ENCODE measurements at regions not wholly inside any gene's neighbourhood (a gene's known extent, or its start where the extent isn't known, plus 50 kb on each side); places are given as distances from the start of the nearest gene placed in this dataset.

DNA sequence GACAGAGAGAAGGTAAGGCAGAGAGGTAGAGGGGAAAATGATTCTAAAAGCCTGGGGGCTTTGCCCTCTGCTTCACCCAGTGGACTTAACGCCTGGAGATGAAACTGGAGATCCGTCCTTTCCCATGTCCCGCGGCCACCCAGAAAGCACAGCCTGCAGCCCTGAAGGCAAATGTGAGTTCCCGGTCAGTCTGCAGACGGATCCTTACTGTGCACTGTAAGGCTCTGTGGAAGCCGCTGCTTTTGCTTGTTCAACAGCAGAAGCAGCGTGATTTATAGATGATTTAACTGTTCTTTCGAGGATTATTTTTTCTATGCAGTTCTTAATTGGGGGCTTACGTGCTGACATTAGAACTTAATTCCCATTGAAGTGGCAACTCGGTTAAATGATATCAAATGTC lies 290.4 kb downstream of the FOXL1 start:
- no peak for DNase-seq (ENCODE audit: low read depth, low spot score)
- ChIA-PET POLR2A (no interaction called here), CTCF (no interaction called here)
- H3K4me3 ChIP-seq (ENCODE audit: low read depth, low read length) = no peak overlapping the region
- TF ChIP-seq, protein P1, sequence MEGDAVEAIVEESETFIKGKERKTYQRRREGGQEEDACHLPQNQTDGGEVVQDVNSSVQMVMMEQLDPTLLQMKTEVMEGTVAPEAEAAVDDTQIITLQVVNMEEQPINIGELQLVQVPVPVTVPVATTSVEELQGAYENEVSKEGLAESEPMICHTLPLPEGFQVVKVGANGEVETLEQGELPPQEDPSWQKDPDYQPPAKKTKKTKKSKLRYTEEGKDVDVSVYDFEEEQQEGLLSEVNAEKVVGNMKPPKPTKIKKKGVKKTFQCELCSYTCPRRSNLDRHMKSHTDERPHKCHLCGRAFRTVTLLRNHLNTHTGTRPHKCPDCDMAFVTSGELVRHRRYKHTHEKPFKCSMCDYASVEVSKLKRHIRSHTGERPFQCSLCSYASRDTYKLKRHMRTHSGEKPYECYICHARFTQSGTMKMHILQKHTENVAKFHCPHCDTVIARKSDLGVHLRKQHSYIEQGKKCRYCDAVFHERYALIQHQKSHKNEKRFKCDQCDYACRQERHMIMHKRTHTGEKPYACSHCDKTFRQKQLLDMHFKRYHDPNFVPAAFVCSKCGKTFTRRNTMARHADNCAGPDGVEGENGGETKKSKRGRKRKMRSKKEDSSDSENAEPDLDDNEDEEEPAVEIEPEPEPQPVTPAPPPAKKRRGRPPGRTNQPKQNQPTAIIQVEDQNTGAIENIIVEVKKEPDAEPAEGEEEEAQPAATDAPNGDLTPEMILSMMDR (IDR thresholded peaks at IDR 0.05; ENCODE audit: insufficient read depth, low read length, missing control alignments) = no peak

DNA sequence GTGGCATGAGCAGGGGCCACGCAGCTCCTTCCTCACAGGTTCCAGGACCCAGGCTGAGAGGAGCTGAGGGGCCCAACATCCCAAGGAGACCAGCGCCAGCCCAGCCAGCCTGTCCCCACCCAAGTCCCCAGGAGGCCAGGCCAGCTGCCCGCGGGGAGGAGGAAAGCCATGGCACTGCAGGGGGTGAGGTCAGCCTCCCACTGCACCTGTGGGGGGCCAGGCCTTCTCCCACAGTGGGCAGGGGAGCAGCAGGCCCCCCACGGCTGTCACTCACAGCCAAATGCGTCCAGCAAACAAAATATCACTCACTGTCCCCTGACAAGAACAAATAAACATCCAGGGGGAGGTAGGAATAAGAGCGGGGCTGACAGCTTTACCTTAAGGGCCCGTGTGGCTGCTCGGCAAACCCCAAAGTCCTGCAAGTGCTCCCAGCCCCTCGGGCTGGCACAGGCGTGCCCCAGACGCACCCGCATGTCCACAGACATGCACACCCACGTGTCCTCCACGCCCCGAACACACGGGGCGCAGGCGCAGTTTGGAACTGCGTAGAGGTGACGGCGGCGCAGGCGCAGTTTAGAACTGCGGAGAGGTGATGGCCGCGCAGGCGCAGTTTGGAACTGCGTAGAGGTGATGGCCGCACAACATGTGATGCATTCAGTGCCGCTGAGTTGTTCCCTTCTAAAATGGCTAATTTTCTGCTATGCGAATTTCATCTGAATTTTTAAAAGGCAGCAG lies 291.1 kb downstream of the FOXL1 start:
- DNase-seq (ENCODE audit: low read depth, low spot score) = no peak
- POLR2A ChIA-PET = no interaction called here
- TF ChIP-seq, protein P1 (IDR thresholded peaks at IDR 0.05; ENCODE audit: insufficient read depth, low read length, missing control alignments) = no peak
- H3K4me3 ChIP-seq (ENCODE audit: low read depth, low read length) = no peak overlapping the region
- CTCF ChIA-PET = interaction anchor here (1.0 kb wide), 1 partner anchor 51 kb away, joined by 3 read pairs; no protein-coding TSS in a partner anchor

DNA sequence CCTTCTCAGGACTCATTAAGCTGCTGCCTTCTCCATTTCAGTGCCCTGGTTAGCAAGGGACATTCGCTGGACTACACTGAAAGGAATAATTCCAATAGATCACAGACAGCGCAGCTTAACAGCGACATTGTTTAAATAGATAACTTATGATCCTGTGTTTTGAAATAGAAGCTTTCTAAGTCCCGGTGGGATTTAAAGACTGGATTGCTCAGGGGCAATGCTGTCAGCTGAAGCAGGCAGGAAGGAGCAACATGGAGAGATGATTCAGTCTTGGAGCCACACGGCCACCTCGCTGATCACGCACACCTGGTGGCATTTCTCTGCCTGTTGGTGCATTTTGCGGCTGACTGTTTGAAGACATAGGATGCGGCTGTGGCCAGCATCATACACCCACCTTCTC lies 292.0 kb downstream of the FOXL1 start:
- no peak overlapping the region for H3K4me3 ChIP-seq (ENCODE audit: low read depth, low read length)
- ChIA-PET POLR2A (no interaction called here), CTCF (interaction anchor here (1.0 to 1.2 kb wide), 2 partner anchors 8 to 51 kb away, joined by 3 read pairs; no protein-coding TSS in a partner anchor)
- TF ChIP-seq, protein P1 (IDR thresholded peaks at IDR 0.05; ENCODE audit: insufficient read depth, low read length, missing control alignments) = no peak
- DNase-seq (ENCODE audit: low read depth, low spot score) = no peak

DNA sequence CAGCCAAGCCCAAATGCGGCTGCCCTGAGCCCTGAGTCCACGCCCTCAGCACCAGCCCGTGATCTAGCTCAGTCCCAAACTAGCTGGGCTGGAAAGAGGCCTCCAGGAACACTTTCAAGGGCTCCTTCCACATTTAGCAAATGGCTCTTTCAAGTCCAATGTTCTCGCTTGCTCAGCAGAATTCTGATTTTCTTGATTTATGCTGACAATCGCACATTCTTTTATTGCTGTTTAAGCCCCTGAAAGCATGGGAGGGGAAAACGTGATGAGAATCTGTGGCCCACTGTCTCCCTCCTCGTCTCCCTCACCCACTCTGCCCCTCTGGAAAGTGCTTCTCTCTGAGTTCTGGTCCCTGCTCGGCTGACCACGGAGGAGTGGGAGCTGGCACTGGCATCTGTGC lies 293.8 kb downstream of the FOXL1 start:
- CTCF ChIA-PET = no interaction called here
- no peak for DNase-seq (ENCODE audit: low read depth, low spot score)
- H3K4me3 ChIP-seq (ENCODE audit: low read depth, low read length) = no peak overlapping the region
- TF ChIP-seq, protein P1 (IDR thresholded peaks at IDR 0.05; ENCODE audit: insufficient read depth, low read length, missing control alignments) = no peak
- POLR2A ChIA-PET = no interaction called here

DNA sequence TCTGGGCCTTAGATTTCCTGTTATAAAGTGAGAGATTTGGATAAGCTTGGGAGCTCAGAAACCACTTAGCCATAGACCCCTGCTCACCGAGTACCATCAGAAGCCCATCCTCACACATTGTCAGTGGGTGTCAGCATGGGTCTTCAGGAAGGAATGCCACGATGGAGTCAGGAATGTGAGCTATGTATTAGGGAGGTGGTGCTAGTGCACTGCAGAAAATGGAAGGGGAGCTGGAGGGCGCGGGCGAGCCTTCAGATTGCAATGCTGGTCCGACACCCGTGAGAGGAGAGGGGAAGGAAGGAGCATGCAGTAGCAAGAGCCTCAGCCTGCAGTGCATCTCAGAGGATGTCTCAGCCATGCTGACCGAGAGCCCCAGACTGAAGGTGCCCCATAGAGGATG lies 294.5 kb downstream of the FOXL1 start:
- no peak for DNase-seq (ENCODE audit: low read depth, low spot score)
- ChIA-PET CTCF (no interaction called here), POLR2A (no interaction called here)
- TF ChIP-seq, protein P1 (IDR thresholded peaks at IDR 0.05; ENCODE audit: insufficient read depth, low read length, missing control alignments) = no peak
- H3K4me3 ChIP-seq (ENCODE audit: low read depth, low read length) = no peak overlapping the region

DNA sequence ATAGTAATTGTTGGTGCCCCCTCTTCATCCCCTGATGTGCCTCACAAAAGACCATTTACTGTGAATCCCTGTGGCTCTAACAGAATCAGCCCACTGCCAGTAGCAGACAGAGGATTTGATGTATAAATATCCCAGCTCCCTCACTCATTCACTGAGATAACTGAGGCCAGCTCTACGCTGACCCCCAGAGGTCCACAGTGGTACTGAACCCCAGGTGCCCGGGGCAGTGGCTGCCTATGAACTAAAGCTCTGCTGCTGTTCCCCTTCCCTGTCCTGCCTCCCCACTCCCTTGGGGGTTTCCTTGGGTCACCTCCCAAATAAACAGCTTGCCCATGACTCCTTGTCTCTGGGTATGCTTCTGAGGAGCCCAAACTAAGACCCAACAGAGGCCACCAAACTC lies 295.8 kb downstream of the FOXL1 start:
- H3K4me3 ChIP-seq (ENCODE audit: low read depth, low read length) = no peak overlapping the region
- TF ChIP-seq, protein P1 (IDR thresholded peaks at IDR 0.05; ENCODE audit: insufficient read depth, low read length, missing control alignments) = peak; percentile 34
- CTCF ChIA-PET = interaction anchor here (1.1 to 1.4 kb wide), 4 partner anchors 9 to 311 kb away, joined by 3 to 7 read pairs (median 4); no protein-coding TSS in a partner anchor
- no peak for DNase-seq (ENCODE audit: low read depth, low spot score)
- POLR2A ChIA-PET = no interaction called here
